ENCODE measurements at regions not wholly inside any gene's neighbourhood (a gene's known extent, or its start where the extent isn't known, plus 50 kb on each side); places are given as distances from the start of the nearest gene placed in this dataset.

DNA sequence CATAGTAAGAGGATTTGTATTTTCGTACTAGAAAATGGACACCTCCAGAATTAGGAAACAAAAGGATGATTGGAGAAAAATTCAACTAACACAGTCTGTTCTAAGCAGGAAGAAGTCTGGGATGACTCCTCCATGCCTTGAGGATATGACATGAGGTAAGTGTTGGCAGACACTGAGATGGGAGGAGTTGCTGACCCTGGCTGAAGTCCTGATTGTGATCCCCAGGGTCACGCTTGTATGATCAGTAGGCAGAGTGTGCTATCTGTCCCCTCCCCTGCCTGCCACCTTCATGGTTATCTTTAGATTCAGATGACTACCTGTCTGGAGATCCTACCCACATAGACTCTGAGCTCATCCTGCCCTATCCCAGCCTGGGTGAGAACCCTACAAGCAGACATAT is 249.1 kb downstream of the C1orf94 start:
- Histone ChIP-seq H3K9me3 (ENCODE audit: insufficient read depth, low read length) (no peaks in the 10 kb centered on the region), H3K27me3 (ENCODE audit: low read depth, low read length) (no peaks in the 10 kb centered on the region), H3K79me2 (ENCODE audit: low read length) (no peaks in the 10 kb centered on the region), H3K4me2 (ENCODE audit: low read length) (no peak overlapping the region), H3K27ac (ENCODE audit: low read length) (no peak overlapping the region), H3K4me1 (ENCODE audit: low read length) (no peaks in the 10 kb centered on the region), H4K20me1 (ENCODE audit: insufficient read depth, low read length) (no peaks in the 10 kb centered on the region), H3K4me3 (ENCODE audit: low read length) (no peak overlapping the region), H2AFZ (ENCODE audit: low read depth, low read length) (no peak overlapping the region), H3K9ac (ENCODE audit: low read length) (no peak overlapping the region), H3K36me3 (replicated peaks; ENCODE audit: low read depth, low read length) (no peaks in the 10 kb centered on the region)
- no peak for TF ChIP-seq EZH2phosphoT487 (IDR thresholded peaks at IDR 0.05; ENCODE audit: low read depth)
- TF ChIP-seq CTCF (IDR thresholded peaks at IDR 0.05; ENCODE audit: low read depth, low read length), result no peak

DNA sequence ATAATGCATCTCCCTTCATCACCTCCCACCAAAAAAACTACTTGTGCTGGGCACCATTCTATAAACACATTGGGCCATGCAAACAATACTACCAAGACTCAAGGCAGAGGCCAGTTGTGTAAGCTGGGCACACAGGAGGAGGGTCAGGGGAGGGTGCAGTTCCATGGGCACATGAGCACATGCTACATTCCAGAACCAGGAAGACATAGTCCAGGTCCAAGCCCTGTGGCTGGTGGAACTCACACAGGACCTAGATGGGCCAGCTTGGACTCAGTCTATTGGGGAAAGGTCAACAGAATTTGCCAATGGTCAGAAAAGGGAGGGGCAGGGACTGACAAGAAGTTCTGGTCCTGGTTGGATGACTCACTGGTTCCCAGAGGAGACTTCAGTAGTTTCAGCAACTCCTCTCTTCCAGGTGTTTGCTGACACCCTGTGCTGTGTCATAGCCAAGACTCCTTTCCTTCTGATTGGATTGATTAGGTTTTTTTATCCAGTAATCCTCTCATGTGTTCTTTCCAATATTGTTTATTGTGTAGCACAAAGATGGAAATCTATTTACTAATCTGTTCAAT is 249.7 kb downstream of the C1orf94 start:
- Histone ChIP-seq H3K9me3 (ENCODE audit: insufficient read depth, low read length) (no peaks in the 10 kb centered on the region), H2AFZ (ENCODE audit: low read depth, low read length) (no peak overlapping the region), H3K4me2 (ENCODE audit: low read length) (no peak overlapping the region), H3K4me3 (ENCODE audit: low read length) (no peak overlapping the region), H4K20me1 (ENCODE audit: insufficient read depth, low read length) (no peaks in the 10 kb centered on the region), H3K9ac (ENCODE audit: low read length) (no peak overlapping the region), H3K27me3 (ENCODE audit: low read depth, low read length) (no peaks in the 10 kb centered on the region), H3K36me3 (replicated peaks; ENCODE audit: low read depth, low read length) (no peaks in the 10 kb centered on the region), H3K4me1 (ENCODE audit: low read length) (no peaks in the 10 kb centered on the region), H3K79me2 (ENCODE audit: low read length) (no peaks in the 10 kb centered on the region), H3K27ac (ENCODE audit: low read length) (no peak overlapping the region)
- TF ChIP-seq EZH2phosphoT487 (IDR thresholded peaks at IDR 0.05; ENCODE audit: low read depth) (no peak), CTCF (IDR thresholded peaks at IDR 0.05; ENCODE audit: low read depth, low read length) (no peak)

DNA sequence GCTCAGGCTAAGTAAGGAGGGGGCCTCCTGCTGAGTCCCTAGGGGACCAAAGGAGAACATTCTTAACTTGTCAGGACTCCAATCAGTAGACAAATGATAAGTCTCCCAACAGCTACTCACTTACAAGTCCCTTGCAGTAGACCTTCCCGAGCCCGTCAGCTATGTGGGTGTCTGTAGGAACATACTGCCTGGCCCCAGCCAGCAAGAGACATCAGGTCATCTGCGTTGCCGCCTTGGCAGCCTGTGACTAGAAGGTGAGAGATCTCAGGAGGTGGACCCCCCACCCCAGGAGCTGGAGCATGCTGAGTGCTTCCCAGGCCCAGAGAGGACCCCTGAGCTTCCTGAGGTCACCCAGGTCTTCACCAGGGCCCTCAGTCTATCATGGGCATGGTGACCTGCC is 250.5 kb downstream of the C1orf94 start:
- no peak overlapping the region for H3K9ac ChIP-seq (ENCODE audit: low read length)
- no peaks in the 10 kb centered on the region for H3K79me2 ChIP-seq (ENCODE audit: low read length)
- TF ChIP-seq EZH2phosphoT487 (IDR thresholded peaks at IDR 0.05; ENCODE audit: low read depth), result no peak
- no peak for TF ChIP-seq CTCF (IDR thresholded peaks at IDR 0.05; ENCODE audit: low read depth, low read length)
- no peak overlapping the region for H2AFZ ChIP-seq (ENCODE audit: low read depth, low read length)
- no peak overlapping the region for H3K4me2 ChIP-seq (ENCODE audit: low read length)
- no peaks in the 10 kb centered on the region for H3K27me3 ChIP-seq (ENCODE audit: low read depth, low read length)
- no peaks in the 10 kb centered on the region for H3K36me3 ChIP-seq (replicated peaks; ENCODE audit: low read depth, low read length)
- H3K27ac ChIP-seq (ENCODE audit: low read length), result no peak overlapping the region
- H3K4me3 ChIP-seq (ENCODE audit: low read length), result no peak overlapping the region
- no peaks in the 10 kb centered on the region for H3K9me3 ChIP-seq (ENCODE audit: insufficient read depth, low read length)
- H3K4me1 ChIP-seq (ENCODE audit: low read length), result no peaks in the 10 kb centered on the region
- H4K20me1 ChIP-seq (ENCODE audit: insufficient read depth, low read length), result no peaks in the 10 kb centered on the region

DNA sequence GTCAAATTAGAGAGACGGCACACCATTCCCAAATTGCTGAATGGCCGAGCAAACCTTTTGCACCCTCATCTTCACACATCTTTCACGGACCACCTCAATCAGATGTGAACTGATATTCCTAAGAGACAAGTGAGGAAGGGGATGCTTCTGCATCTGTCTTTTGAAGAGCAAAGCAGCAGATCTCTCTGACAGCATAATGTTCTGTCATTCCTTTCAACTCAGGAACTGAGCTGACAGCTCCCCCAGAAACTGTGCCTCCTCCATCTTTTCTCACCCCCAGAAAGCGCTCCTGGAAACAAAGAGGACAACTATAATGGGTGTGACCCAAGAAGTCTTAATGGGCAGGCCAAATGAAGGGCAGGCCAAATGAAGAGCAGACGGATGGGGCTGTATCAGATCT is 256.4 kb downstream of the C1orf94 start:
- TF ChIP-seq CTCF (IDR thresholded peaks at IDR 0.05; ENCODE audit: low read depth, low read length) (no peak), EZH2phosphoT487 (IDR thresholded peaks at IDR 0.05; ENCODE audit: low read depth) (no peak)
- no peaks in the 10 kb centered on the region for H3K27me3 ChIP-seq (ENCODE audit: low read depth, low read length)
- no peaks in the 10 kb centered on the region for H3K36me3 ChIP-seq (replicated peaks; ENCODE audit: low read depth, low read length)
- H3K9ac ChIP-seq (ENCODE audit: low read length), result no peak overlapping the region
- H2AFZ ChIP-seq (ENCODE audit: low read depth, low read length), result no peak overlapping the region
- H3K4me3 ChIP-seq (ENCODE audit: low read length), result no peak overlapping the region
- no peaks in the 10 kb centered on the region for H3K9me3 ChIP-seq (ENCODE audit: insufficient read depth, low read length)
- H3K4me1 ChIP-seq (ENCODE audit: low read length), result no peaks in the 10 kb centered on the region
- H3K79me2 ChIP-seq (ENCODE audit: low read length), result no peaks in the 10 kb centered on the region
- no peaks in the 10 kb centered on the region for H4K20me1 ChIP-seq (ENCODE audit: insufficient read depth, low read length)
- H3K4me2 ChIP-seq (ENCODE audit: low read length), result no peak overlapping the region
- no peak overlapping the region for H3K27ac ChIP-seq (ENCODE audit: low read length)

All from OCI-LY3 (cell line).